ENCODE measurements at regions not wholly inside any gene's neighbourhood (a gene's known extent, or its start where the extent isn't known, plus 50 kb on each side); places are given as distances from the start of the nearest gene placed in this dataset.

GRCh38 chr12:98372340-98373024, 142.9 kb upstream of the TMPO start:
- ATAC-seq (ENCODE audit: poor library complexity) (no peak), DNase-seq (no peak)
- intact Hi-C loops (cut with DNase I), result no loop called here

DNA sequence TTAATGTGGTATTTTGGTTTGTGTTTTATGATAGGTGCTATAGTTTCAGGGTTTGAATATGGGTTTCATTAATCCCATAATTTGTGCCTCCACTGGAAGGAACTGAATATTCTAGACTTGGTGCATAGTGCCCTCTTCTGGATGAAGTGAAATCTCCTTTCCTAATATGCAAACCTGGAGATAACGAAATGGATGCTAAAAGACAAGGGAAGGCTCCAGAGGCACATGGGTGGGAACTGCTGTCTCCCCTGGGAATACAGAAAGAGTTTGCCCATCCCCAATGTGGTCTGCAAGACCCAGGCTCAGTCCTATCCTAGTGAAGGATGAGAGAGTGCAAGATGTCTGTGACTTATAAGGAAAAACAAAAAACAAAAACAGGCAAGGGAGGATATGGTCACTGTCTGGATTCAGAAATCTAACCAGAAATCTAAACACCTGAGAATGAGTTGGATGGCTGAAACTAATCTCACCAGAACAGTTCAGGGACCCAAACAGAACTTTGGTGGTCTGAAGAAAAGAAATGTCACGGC, 142.3 kb upstream of the TMPO start:
- intact Hi-C loops (cut with DNase I), result no loop called here
- DNase-seq (no peak), ATAC-seq (ENCODE audit: poor library complexity) (no peak)

DNA sequence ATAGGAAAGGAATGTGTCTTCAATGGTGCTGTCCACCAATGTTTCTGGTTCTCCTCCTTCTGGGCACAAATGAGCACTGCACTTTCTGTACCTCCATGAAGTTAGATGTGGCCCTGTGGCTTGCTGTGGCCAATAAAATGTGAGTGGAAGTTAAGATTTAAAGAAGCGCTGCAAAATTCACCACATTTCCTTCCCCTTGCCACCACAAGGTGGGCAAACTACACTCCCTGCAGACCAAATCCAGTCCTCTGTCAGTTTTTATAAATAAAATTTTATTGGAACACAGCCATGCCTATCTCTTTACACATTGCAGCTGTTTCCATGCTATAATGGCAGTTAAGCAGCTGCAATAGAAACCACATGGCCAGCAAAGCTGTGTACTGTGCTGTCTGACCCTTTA, 141.4 kb upstream of the TMPO start:
- intact Hi-C loops (cut with DNase I), result no loop called here

GRCh38 chr12:98379106-98379505, 136.3 kb upstream of the TMPO start:
- no peak for ATAC-seq (ENCODE audit: poor library complexity)
- no peak for DNase-seq
- intact Hi-C loops (cut with DNase I), result no loop called here

More for the DNA sequence above, 141.4 kb upstream of the TMPO start:
- DNase-seq (no peak), ATAC-seq (ENCODE audit: poor library complexity) (no peak)

GRCh38 chr12:98385641-98386040, 129.7 kb upstream of the TMPO start:
- no peak for ATAC-seq (ENCODE audit: poor library complexity)
- intact Hi-C loops (cut with DNase I), result no loop called here
- DNase-seq, result no peak

GRCh38 chr12:98387444-98387843, 127.9 kb upstream of the TMPO start:
- ATAC-seq (ENCODE audit: poor library complexity) (no peak), DNase-seq (no peak)
- intact Hi-C loops (cut with DNase I), result no loop called here

DNA sequence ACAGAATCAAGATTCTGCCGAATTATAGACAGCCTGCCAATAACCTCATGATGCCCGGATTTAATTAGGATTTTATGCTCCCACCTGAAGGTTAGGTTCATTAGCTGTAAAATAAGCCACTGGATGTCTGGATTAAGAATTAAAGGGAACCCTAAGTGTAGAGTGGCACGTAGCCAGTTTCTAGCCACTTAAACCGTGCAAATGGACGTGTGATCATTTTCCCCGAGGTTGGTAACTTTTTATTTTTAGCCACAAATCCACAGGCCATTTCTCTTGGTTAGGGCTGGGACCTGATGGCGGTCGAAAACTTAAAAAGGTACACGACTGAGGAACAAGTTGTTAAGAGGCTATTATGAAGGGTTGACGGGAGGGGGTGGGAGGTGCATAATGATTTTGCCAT, 127.3 kb upstream of the TMPO start:
- ATAC-seq (ENCODE audit: poor library complexity), result no peak

DNA sequence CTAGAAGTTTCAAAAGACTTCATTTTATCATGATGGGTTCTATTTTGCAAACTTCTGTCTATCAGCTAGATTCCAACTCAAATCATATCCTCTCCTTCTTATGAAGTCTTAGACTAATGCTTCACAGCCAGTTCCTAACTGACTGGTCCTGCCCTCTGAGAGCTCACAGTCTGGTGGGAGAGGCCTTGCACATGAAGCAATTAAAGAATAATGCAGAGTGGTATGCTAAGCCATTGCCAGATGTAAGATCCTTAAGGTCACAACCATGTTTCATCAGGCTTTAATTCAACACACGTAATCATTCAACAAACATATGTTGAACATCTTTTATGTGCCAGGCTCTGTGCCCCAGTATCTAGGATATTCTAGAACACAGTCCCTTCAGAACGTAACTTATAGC, 125.8 kb upstream of the TMPO start:
- ATAC-seq (ENCODE audit: poor library complexity) (no peak), DNase-seq (no peak)
- intact Hi-C loops (cut with DNase I), result no loop called here

More for the DNA sequence above, 127.3 kb upstream of the TMPO start:
- no peak for DNase-seq
- intact Hi-C loops (cut with DNase I), result no loop called here

GRCh38 chr12:98397323-98398105, 117.9 kb upstream of the TMPO start:
- peak; percentile 81 for DNase-seq
- intact Hi-C loops (cut with DNase I), result loop anchor here (10.0 kb wide), 1 partner anchor 1813 kb away; no protein-coding TSS in a partner anchor
- peak; percentile 99 for ATAC-seq (ENCODE audit: poor library complexity)

DNA sequence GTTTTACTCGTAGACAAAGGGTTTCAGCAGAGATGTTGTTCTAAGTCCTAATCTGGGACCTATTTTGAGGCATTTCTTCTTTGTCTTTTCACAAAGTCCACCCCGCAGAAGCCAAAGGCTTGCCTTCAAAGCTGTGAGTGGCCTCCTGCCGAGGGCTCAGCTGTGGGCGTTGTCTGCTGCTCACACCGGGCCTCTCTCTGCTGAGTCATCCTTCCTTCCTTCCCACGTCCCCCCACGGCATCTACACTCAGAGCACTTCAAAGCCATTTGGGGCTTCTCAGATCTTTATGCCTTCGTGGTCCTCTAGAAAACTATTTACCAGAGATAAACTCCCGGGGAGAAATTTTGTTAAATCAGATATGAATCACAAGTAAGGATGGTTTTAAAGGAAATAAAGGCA, 115.9 kb upstream of the TMPO start:
- intact Hi-C loops (cut with DNase I), result loop anchor here (10.0 kb wide), 1 partner anchor 1815 kb away; no protein-coding TSS in a partner anchor
- DNase-seq (no peak), ATAC-seq (ENCODE audit: poor library complexity) (no peak)

- ATAC-seq (ENCODE audit: poor library complexity) (no peak), DNase-seq (no peak)
- intact Hi-C loops (cut with DNase I), result no loop called here
Observed at GRCh38 chr12:98401427-98401826, 114.0 kb upstream of the TMPO start.

DNA sequence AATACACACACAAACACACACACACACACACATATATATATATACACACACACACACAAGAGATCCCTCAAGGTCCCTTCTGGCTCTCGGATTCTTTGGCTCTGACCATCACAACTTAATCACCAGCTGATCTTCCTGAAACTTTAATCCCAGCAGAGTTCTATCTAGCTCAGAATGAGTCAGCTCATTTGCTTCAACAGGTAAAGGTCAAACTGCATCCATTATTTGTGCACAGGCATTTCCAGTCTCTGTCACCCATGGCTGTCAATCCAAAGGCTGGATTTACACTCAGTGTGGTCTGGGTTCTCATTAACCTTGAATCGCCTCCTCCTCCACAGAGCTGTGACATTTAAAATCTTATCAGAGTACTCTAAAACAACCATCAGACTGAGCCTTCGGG, 113.3 kb upstream of the TMPO start:
- intact Hi-C loops (cut with DNase I), result no loop called here
- DNase-seq (no peak), ATAC-seq (ENCODE audit: poor library complexity) (no peak)

GRCh38 chr12:98402671-98403070, 112.7 kb upstream of the TMPO start:
- ATAC-seq (ENCODE audit: poor library complexity), result no peak
- intact Hi-C loops (cut with DNase I), result no loop called here
- DNase-seq, result no peak

GRCh38 chr12:98403385-98403784, 112.0 kb upstream of the TMPO start:
- intact Hi-C loops (cut with DNase I), result no loop called here
- ATAC-seq (ENCODE audit: poor library complexity), result no peak
- no peak for DNase-seq

- ATAC-seq (ENCODE audit: poor library complexity) (no peak), DNase-seq (no peak)
- intact Hi-C loops (cut with DNase I), result no loop called here
Observed at GRCh38 chr12:98403936-98404335, 111.5 kb upstream of the TMPO start.

GRCh38 chr12:98405805-98406366, 109.5 kb upstream of the TMPO start:
- ATAC-seq (ENCODE audit: poor library complexity) (no peak), DNase-seq (no peak)
- intact Hi-C loops (cut with DNase I), result no loop called here

- intact Hi-C loops (cut with DNase I), result no loop called here
- no peak for DNase-seq
- no peak for ATAC-seq (ENCODE audit: poor library complexity)
Observed at GRCh38 chr12:98406378-98406777, 109.0 kb upstream of the TMPO start.

GRCh38 chr12:98408681-98409080, 106.7 kb upstream of the TMPO start:
- DNase-seq, result no peak
- no peak for ATAC-seq (ENCODE audit: poor library complexity)
- intact Hi-C loops (cut with DNase I), result no loop called here

DNA sequence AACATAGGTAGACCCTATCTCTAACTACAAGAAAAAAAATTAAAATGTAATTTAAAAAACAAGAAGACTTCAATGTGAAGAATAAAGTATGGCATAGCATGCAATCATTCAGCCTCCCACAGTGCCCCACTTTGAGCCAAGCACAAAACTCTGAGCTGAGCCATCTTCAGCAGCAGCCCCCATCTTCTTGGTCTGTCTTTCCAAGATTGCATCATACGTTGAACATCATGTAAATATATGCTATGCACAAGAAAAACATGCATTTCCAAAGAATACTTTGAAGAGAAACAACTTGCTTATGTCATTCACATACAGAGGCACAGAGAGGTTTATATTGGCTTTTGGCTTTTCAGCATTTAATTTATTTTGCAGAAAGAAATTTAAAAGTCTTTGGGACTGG, 105.8 kb upstream of the TMPO start:
- intact Hi-C loops (cut with DNase I), result no loop called here
- ATAC-seq (ENCODE audit: poor library complexity) (no peak), DNase-seq (no peak)

GRCh38 chr12:98410356-98410755, 105.0 kb upstream of the TMPO start:
- ATAC-seq (ENCODE audit: poor library complexity), result no peak
- DNase-seq, result no peak
- intact Hi-C loops (cut with DNase I), result no loop called here
